ENCODE measurements at regions not wholly inside any gene's neighbourhood (a gene's known extent, or its start where the extent isn't known, plus 50 kb on each side); places are given as distances from the start of the nearest gene placed in this dataset.

DNA sequence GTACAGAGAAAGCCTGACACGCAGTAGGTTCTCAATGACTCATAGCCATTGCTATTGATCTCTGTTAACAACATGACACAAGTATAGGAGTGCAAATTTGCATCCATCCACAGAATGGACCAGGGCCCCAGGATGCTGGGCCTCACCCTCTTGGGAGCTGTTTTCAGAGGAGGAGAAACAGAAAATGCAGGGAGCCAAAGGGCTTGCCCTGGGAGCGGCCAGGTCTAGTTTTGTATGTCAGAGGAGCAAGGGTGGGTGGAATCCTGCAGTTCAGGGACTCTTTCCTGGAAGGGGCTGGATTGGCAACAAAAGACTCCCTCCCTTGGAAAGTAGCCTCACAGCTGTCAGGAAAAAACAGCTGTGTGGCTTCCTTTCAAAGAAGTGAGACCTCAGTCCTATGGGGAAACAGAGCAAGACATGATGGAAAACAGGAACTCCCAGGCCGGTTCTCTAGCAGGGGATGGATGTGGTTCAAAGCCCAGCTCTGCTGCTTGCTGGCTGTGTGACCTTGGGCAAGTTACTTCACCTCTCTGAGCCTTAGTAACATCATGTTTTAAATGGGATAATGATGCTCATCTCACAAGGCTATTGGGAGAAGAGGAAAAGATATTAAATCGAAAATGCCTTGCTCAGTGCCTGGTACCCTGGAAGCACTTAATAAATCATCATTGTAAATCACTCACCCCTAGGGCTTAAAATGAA is 50.5 kb upstream of the SH3PXD2B start:
- peaks cover 9 to 27% (median 25%) of the 10 kb centered on the region in 3 donors for H3K4me1 ChIP-seq (ENCODE audit: control insufficient read depth in 3 of 3, insufficient read depth in 3 of 3, low read length in 3 of 3)

DNA sequence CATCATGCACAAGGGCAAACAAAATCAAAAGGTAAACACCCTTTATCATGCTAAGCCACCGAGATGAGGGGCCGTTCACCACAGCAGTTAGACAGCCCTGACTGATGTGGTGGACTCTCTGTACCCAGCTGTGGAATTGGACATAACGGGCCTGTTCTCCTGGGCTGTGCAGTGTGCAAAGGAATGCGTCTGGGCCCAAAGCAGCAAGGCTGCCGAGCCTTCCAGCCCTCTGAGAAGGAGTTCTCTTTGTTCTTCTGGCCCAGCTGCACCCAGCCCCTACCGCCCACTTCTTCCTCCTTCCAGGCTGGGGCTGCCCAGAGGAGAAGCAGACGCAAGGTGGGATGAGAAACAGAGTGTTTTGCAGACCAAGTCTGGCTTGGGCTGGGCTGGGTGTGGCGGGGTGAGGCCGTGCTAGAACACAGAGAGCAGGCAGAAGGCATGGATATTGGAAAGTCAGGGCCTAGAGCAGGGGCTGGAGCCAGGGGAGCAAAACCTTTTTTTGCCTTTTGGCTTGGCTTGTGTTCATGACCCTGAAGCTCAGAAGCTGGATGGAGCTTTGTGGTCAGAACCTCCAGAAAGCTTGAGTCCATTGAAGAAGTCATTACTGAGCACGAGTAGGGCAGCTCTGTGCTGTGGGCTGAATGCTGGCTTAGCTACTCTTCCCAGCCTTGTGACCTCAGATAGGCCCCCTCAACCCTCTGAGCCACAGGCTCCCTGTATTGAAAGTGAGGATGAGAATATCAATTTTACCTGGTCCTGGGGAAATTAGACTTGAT is 49.8 kb upstream of the SH3PXD2B start:
- Histone ChIP-seq H3K27me3 (ENCODE audit: control insufficient read depth in 3 of 3, insufficient read depth in 3 of 3, low read length in 3 of 3) (peaks cover 0 to 10% (median 5%) of the 10 kb centered on the region in 3 donors), H3K9ac (ENCODE audit: low read depth in 1 of 3, low read length in 3 of 3) (peak overlapping the region in 1 of 3 donors; percentile 30), H3K4me3 (ENCODE audit: low read length in 3 of 3) (no peak overlapping the region), H3K4me1 (ENCODE audit: control insufficient read depth in 3 of 3, insufficient read depth in 3 of 3, low read length in 3 of 3) (peaks cover 9 to 26% (median 22%) of the 10 kb centered on the region in 3 donors), H3K36me3 (ENCODE audit: control insufficient read depth in 3 of 3, insufficient read depth in 3 of 3, low read length in 3 of 3) (no peaks in the 10 kb centered on the region), H3K9me3 (ENCODE audit: control insufficient read depth in 3 of 3, low read length in 3 of 3) (no peaks in the 10 kb centered on the region), H3K27ac (ENCODE audit: low read depth, low read length) (peak overlapping the region; percentile 76)

More for the DNA sequence above, 50.5 kb upstream of the SH3PXD2B start:
- Histone ChIP-seq H3K36me3 (ENCODE audit: control insufficient read depth in 3 of 3, insufficient read depth in 3 of 3, low read length in 3 of 3) (no peaks in the 10 kb centered on the region), H3K9me3 (ENCODE audit: control insufficient read depth in 3 of 3, low read length in 3 of 3) (no peaks in the 10 kb centered on the region), H3K9ac (ENCODE audit: low read depth in 1 of 3, low read length in 3 of 3) (no peak overlapping the region), H3K27ac (ENCODE audit: low read depth, low read length) (peak overlapping the region; percentile 76), H3K27me3 (ENCODE audit: control insufficient read depth in 3 of 3, insufficient read depth in 3 of 3, low read length in 3 of 3) (peaks cover 0 to 10% (median 5%) of the 10 kb centered on the region in 3 donors), H3K4me3 (ENCODE audit: low read length in 3 of 3) (no peak overlapping the region)

Data from skeletal muscle tissue (tissue), 3 donors.